Transverse colon (tissue), 4 donors: ENCODE measurements at regions not wholly inside any gene's neighbourhood (a gene's known extent, or its start where the extent isn't known, plus 50 kb on each side); places are given as distances from the start of the nearest gene placed in this dataset.
"Not testable (repeated sequence)": the region's sequence is repeated elsewhere in the genome, so short reads cannot be mapped to it uniquely, and the experiment has no call there.

Source experiments
- CTCF ChIP-seq, 5 experiments: fragments of 200-600 bp in 3 of 5; fragments of 450-650 bp in 2 of 5; sonication (generic) in 3 of 5; IDR thresholded peaks; 1 replicate in 2 of 5; 2 replicates in 3 of 5; pipeline ENCODE4 v1.5.1; 2016 to 2017; ENCODE audit warnings: antibody characterized with exemption in 5 of 5, inconsistent platforms in 3 of 5, mild to moderate bottlenecking in 2 of 5, moderate library complexity in 1 of 5
- EP300 ChIP-seq: sonication (generic); formaldehyde crosslinking; IDR thresholded peaks from one replicate; pipeline ENCODE4 v1.6.1; 2017; ENCODE audit warnings: antibody characterized with exemption, low read depth
- POLR2A ChIP-seq: fragments of 450-650 bp; IDR thresholded peaks from one replicate; pipeline ENCODE4 v1.6.1; 2016; ENCODE audit warnings: antibody characterized with exemption, mild to moderate bottlenecking, moderate library complexity
- POLR2AphosphoS5 ChIP-seq, 3 donors: sonication (generic); formaldehyde crosslinking; IDR thresholded peaks; one replicate each; pipeline ENCODE4 v1.6.1; 2016; ENCODE audit warnings: antibody characterized with exemption in 3 of 3

GRCh38 chrX:21228974-21229373 lies 145.2 kb upstream of the CNKSR2 start:
- not testable (repeated sequence) for TF ChIP-seq CTCF (IDR thresholded peaks at IDR 0.05); POLR2A; POLR2AphosphoS5 (IDR thresholded peaks at IDR 0.05); EP300
